PC-9 (cell line): ENCODE measurements at regions not wholly inside any gene's neighbourhood (a gene's known extent, or its start where the extent isn't known, plus 50 kb on each side); places are given as distances from the start of the nearest gene placed in this dataset.

ENCODE experiments used
- BruUV-seq: library from RNA; stranded (reverse); fragments of 400-500 nt; replicated peaks from 2 replicates; lab custom pipeline; 2021; lab: Mats Ljungman, UMichigan
- CTCF ChIA-PET: fragments of 300-600 bp; sonication (Branson Sonifier 250); formaldehyde crosslinking; loops from one replicate; lab custom pipeline; 2022; ENCODE audit warnings: antibody characterized with exemption; lab: Charles Lee
- POLR2A ChIA-PET: fragments of 300-600 bp; sonication (Branson Sonifier 250); formaldehyde crosslinking; loops from one replicate; lab custom pipeline; 2022; ENCODE audit warnings: antibody characterized with exemption; ENCODE audit not compliant: unreplicated experiment; lab: Charles Lee
- DNase-seq, 2 experiments: peaks; one replicate each; pipeline versions ENCODE4 v3.0.0 to v3.0.0-alpha.2; 2015 to 2022; ENCODE audit warnings: mixed read lengths in 1 of 2
- H2AFZ ChIP-seq: fragments of 200-600 bp; sonication (generic); 2 replicates; pipeline ENCODE4 v1.8.1; 2017; ENCODE audit warnings: antibody characterized with exemption
- H3F3A ChIP-seq: fragments of 200-600 bp; sonication (generic); 2 replicates; pipeline ENCODE4 v1.8.1; 2017; ENCODE audit warnings: antibody characterized with exemption, mild to moderate bottlenecking, low read depth; ENCODE audit not compliant: insufficient read depth
- H3K27ac ChIP-seq: fragments of 200-600 bp; sonication (generic); 2 replicates; pipeline ENCODE4 v1.6.1; 2016; ENCODE audit warnings: mixed run types
- H3K27me3 ChIP-seq: fragments of 200-600 bp; sonication (generic); 2 replicates; pipeline ENCODE4 v1.6.1; 2016; ENCODE audit warnings: low read depth, mixed run types; ENCODE audit not compliant: insufficient read depth
- H3K36me3 ChIP-seq: fragments of 200-600 bp; sonication (generic); 2 replicates; pipeline ENCODE4 v1.6.1; 2016; ENCODE audit warnings: low read depth, mixed run types
- H3K4me1 ChIP-seq: fragments of 200-600 bp; sonication (generic); replicated peaks from 2 replicates; pipeline ENCODE4 v1.6.1; 2016; ENCODE audit warnings: mixed run types; ENCODE audit not compliant: insufficient read depth
- H3K4me2 ChIP-seq: fragments of 200-600 bp; sonication (generic); 2 replicates; pipeline ENCODE4 v1.6.1; 2017; ENCODE audit warnings: mixed run types
- H3K4me3 ChIP-seq: fragments of 200-600 bp; sonication (generic); 2 replicates; pipeline ENCODE4 v1.6.1; 2016; ENCODE audit warnings: mixed run types
- H3K79me2 ChIP-seq: fragments of 200-600 bp; sonication (generic); 2 replicates; pipeline ENCODE4 v1.6.1; 2017; ENCODE audit warnings: low read depth, mixed run types
- H3K9me2 ChIP-seq: fragments of 200-600 bp; sonication (generic); 2 replicates; pipeline ENCODE4 v1.8.1; 2017; ENCODE audit warnings: mild to moderate bottlenecking; ENCODE audit not compliant: insufficient read depth
- H3K9me3 ChIP-seq: fragments of 200-600 bp; sonication (generic); 2 replicates; pipeline ENCODE4 v1.8.1; 2016; ENCODE audit warnings: low read depth; ENCODE audit not compliant: insufficient read depth
- H4K20me1 ChIP-seq: fragments of 200-600 bp; sonication (generic); 2 replicates; pipeline ENCODE4 v1.8.1; 2017; ENCODE audit not compliant: insufficient read depth
- EZH2 ChIP-seq: fragments of 200-600 bp; sonication (generic); IDR thresholded peaks from 2 replicates; pipeline ENCODE4 v1.8.0; 2017; ENCODE audit warnings: antibody characterized with exemption, low read depth
- intact Hi-C: fragments of 100-400 bp; cut with micrococcal nuclease; formaldehyde crosslinking; loops from one replicate; pipeline ENCODE4 v1.10.0; 2022; ENCODE audit not compliant: unreplicated experiment
- TF ChIP-seq, protein P1 (sequence below): fragments of 200-600 bp; sonication (generic); conservative IDR thresholded peaks from 2 replicates; pipeline ENCODE4 v1.6.1; 2017; ENCODE audit warnings: mixed run types, antibody characterized with exemption, mild to moderate bottlenecking, moderate library complexity

DNA sequence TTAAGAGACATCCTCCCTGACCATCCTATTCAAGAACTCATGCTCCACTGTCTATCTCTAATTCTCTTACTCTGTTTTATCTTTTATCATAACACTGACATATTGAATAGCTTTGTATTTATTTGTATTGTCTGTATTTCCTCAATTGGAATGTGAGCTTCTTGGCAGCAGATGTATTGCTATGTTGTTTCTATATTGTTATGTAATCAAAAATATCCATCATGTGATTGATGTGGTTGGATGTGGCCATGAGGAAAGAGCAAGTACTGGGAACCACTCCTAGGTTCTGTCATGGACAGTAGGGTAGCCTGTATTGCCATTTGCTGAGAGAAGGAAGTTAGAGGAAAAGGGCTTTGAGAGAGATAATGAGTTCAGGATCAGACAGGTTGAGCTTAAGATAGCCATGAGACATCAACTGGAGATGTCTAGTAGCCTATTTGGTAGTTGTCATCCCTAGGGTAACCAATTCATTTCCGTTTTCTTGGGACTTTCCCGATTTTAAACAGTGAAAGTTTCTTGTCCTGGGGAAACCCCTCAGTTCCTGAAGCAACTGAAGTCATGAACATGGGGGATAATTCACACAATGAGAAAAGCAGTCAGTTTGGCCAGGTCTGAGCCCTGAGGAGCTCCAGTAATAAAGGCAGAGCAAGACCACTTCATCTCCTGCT lies 404.5 kb downstream of the INSC start:
- no peaks in the 10 kb centered on the region for H3K9me3 ChIP-seq
- H3K9me2 ChIP-seq: no peaks in the 10 kb centered on the region
- BruUV-seq: no TSS peak
- H2AFZ ChIP-seq: no peak overlapping the region
- CTCF ChIA-PET: no interaction called here
- H3K27ac ChIP-seq: no peak overlapping the region
- no peaks in the 10 kb centered on the region for H4K20me1 ChIP-seq
- no peak overlapping the region for H3K4me2 ChIP-seq
- no peaks in the 10 kb centered on the region for H3K4me1 ChIP-seq
- H3F3A ChIP-seq: no peaks in the 10 kb centered on the region
- H3K4me3 ChIP-seq: no peak overlapping the region
- H3K36me3 ChIP-seq: no peaks in the 10 kb centered on the region
- no peaks in the 10 kb centered on the region for H3K79me2 ChIP-seq
- H3K27me3 ChIP-seq: no peaks in the 10 kb centered on the region
- DNase-seq: no peak
- POLR2A ChIA-PET: no interaction called here
- intact Hi-C loops: no loop called here
- TF ChIP-seq, protein P1, sequence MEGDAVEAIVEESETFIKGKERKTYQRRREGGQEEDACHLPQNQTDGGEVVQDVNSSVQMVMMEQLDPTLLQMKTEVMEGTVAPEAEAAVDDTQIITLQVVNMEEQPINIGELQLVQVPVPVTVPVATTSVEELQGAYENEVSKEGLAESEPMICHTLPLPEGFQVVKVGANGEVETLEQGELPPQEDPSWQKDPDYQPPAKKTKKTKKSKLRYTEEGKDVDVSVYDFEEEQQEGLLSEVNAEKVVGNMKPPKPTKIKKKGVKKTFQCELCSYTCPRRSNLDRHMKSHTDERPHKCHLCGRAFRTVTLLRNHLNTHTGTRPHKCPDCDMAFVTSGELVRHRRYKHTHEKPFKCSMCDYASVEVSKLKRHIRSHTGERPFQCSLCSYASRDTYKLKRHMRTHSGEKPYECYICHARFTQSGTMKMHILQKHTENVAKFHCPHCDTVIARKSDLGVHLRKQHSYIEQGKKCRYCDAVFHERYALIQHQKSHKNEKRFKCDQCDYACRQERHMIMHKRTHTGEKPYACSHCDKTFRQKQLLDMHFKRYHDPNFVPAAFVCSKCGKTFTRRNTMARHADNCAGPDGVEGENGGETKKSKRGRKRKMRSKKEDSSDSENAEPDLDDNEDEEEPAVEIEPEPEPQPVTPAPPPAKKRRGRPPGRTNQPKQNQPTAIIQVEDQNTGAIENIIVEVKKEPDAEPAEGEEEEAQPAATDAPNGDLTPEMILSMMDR: no peak

GRCh38 chr11:15519911-15520310 lies 405.2 kb downstream of the INSC start:
- no peaks in the 10 kb centered on the region for H3K27me3 ChIP-seq
- no TSS peak for BruUV-seq
- TF ChIP-seq EZH2: no peak
- TF ChIP-seq, protein P1: no peak
- no peak overlapping the region for H3K4me2 ChIP-seq
- no peak for DNase-seq
- no peaks in the 10 kb centered on the region for H3K9me3 ChIP-seq
- no peaks in the 10 kb centered on the region for H3K9me2 ChIP-seq
- no peak overlapping the region for H3K27ac ChIP-seq
- CTCF ChIA-PET: no interaction called here
- H3K79me2 ChIP-seq: no peaks in the 10 kb centered on the region
- H3K36me3 ChIP-seq: no peaks in the 10 kb centered on the region
- no peaks in the 10 kb centered on the region for H3F3A ChIP-seq
- no peaks in the 10 kb centered on the region for H4K20me1 ChIP-seq
- intact Hi-C loops: no loop called here
- POLR2A ChIA-PET: no interaction called here
- H3K4me1 ChIP-seq: no peaks in the 10 kb centered on the region
- no peak overlapping the region for H2AFZ ChIP-seq
- H3K4me3 ChIP-seq: no peak overlapping the region

GRCh38 chr11:15523543-15523942 lies 408.8 kb downstream of the INSC start:
- Histone ChIP-seq H3K27me3 (no peaks in the 10 kb centered on the region), H3K4me3 (no peak overlapping the region), H2AFZ (no peak overlapping the region), H4K20me1 (no peaks in the 10 kb centered on the region), H3K9me3 (no peaks in the 10 kb centered on the region), H3F3A (no peaks in the 10 kb centered on the region), H3K79me2 (no peaks in the 10 kb centered on the region), H3K4me1 (no peaks in the 10 kb centered on the region), H3K36me3 (no peaks in the 10 kb centered on the region), H3K27ac (no peak overlapping the region), H3K9me2 (no peaks in the 10 kb centered on the region), H3K4me2 (no peak overlapping the region)
- no peak for DNase-seq
- no peak for TF ChIP-seq EZH2
- TF ChIP-seq, protein P1: no peak
- ChIA-PET POLR2A (no interaction called here), CTCF (no interaction called here)
- no TSS peak for BruUV-seq
- intact Hi-C loops: no loop called here
